Endodermal cell (in vitro differentiated cells): ENCODE measurements at regions not wholly inside any gene's neighbourhood (a gene's known extent, or its start where the extent isn't known, plus 50 kb on each side); places are given as distances from the start of the nearest gene placed in this dataset.

Experiments
- DNase-seq: peaks from one replicate; pipeline ENCODE4 v3.0.0-alpha.2; 2017
- H3K27ac ChIP-seq: 2 replicates; pipeline ENCODE4 v1.5.1; 2013; ENCODE audit warnings: mild to moderate bottlenecking, low read depth, low read length, moderate library complexity
- H3K27me3 ChIP-seq: 2 replicates; pipeline ENCODE4 v1.6.1; 2013; ENCODE audit warnings: mild to moderate bottlenecking, low read length, moderate library complexity; ENCODE audit not compliant: insufficient read depth, control insufficient read depth, poor library complexity, severe bottlenecking
- H3K36me3 ChIP-seq: 2 replicates; pipeline ENCODE4 v1.7.0; 2013; ENCODE audit warnings: mild to moderate bottlenecking, low read length, moderate library complexity; ENCODE audit not compliant: control insufficient read depth, insufficient read depth
- H3K4me1 ChIP-seq: one replicate; pipeline ENCODE4 v1.7.0; 2013; ENCODE audit warnings: low read length; ENCODE audit not compliant: control insufficient read depth, insufficient read depth
- H3K4me3 ChIP-seq: 2 replicates; pipeline ENCODE4 v1.5.1; 2013; ENCODE audit warnings: mild to moderate bottlenecking, low read length, moderate library complexity
- H3K9ac ChIP-seq: 2 replicates; pipeline ENCODE4 v1.6.1; 2013; ENCODE audit warnings: mild to moderate bottlenecking, low read length, moderate library complexity; ENCODE audit not compliant: poor library complexity, severe bottlenecking; ENCODE audit errors: extremely low read depth
- H3K9me3 ChIP-seq: 2 replicates; pipeline ENCODE4 v1.6.1; 2013; ENCODE audit warnings: mild to moderate bottlenecking, low read length, moderate library complexity; ENCODE audit not compliant: control insufficient read depth
- H3K27ac Mint-ChIP-seq: 2 replicates; pipeline ENCODE4 v1.8.0; 2020; ENCODE audit warnings: mixed read lengths
- H3K27me3 Mint-ChIP-seq: 2 replicates; pipeline ENCODE4 v1.8.0; 2021; ENCODE audit warnings: mild to moderate bottlenecking, mixed read lengths; ENCODE audit not compliant: insufficient read depth
- H3K36me3 Mint-ChIP-seq: 2 replicates; pipeline ENCODE4 v1.8.0; 2020; ENCODE audit warnings: low read depth, mixed read lengths
- H3K4me1 Mint-ChIP-seq: 2 replicates; pipeline ENCODE4 v1.8.0; 2020; ENCODE audit warnings: mixed read lengths
- H3K4me3 Mint-ChIP-seq: 2 replicates; pipeline ENCODE4 v1.8.0; 2020; ENCODE audit warnings: mild to moderate bottlenecking, moderate library complexity, mixed read lengths
- H3K9me3 Mint-ChIP-seq: 2 replicates; pipeline ENCODE4 v1.8.0; 2020; ENCODE audit warnings: mild to moderate bottlenecking, mixed read lengths
- WGBS, 2 experiments: methylation state at CpG; one replicate each; pipeline versions ENCODE4 v1.1.5 to v1.1.7; 2013; ENCODE audit warnings: missing lambda C conversion rate in 2 of 2, mixed read lengths in 1 of 2; ENCODE audit not compliant: insufficient coverage in 1 of 2, insufficient read length in 1 of 2; 5-methylcytosine and 5-hydroxymethylcytosine counted together
- TF ChIP-seq, protein P1 (sequence below): fragments of 200-600 bp; sonication (generic); conservative IDR thresholded peaks from 2 replicates; pipeline ENCODE4 v1.5.0; 2021; ENCODE audit warnings: antibody characterized with exemption, mild to moderate bottlenecking

- H3K4me1 ChIP-seq, result no peaks in the 10 kb centered on the region
- no peaks in the 10 kb centered on the region for H3K36me3 ChIP-seq
- 91 to 94% methylated on average over 7 to 9 of the region's 9 CpGs for WGBS, 2 experiments
- TF ChIP-seq, protein P1, sequence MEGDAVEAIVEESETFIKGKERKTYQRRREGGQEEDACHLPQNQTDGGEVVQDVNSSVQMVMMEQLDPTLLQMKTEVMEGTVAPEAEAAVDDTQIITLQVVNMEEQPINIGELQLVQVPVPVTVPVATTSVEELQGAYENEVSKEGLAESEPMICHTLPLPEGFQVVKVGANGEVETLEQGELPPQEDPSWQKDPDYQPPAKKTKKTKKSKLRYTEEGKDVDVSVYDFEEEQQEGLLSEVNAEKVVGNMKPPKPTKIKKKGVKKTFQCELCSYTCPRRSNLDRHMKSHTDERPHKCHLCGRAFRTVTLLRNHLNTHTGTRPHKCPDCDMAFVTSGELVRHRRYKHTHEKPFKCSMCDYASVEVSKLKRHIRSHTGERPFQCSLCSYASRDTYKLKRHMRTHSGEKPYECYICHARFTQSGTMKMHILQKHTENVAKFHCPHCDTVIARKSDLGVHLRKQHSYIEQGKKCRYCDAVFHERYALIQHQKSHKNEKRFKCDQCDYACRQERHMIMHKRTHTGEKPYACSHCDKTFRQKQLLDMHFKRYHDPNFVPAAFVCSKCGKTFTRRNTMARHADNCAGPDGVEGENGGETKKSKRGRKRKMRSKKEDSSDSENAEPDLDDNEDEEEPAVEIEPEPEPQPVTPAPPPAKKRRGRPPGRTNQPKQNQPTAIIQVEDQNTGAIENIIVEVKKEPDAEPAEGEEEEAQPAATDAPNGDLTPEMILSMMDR, result no peak
- Mint-ChIP-seq H3K27ac (no peak overlapping the region), H3K27me3 (peaks cover 21% of the 10 kb centered on the region), H3K36me3 (no peaks in the 10 kb centered on the region), H3K4me3 (no peak overlapping the region), H3K9me3 (no peaks in the 10 kb centered on the region), H3K4me1 (no peaks in the 10 kb centered on the region)
- H3K27me3 ChIP-seq, result no peaks in the 10 kb centered on the region
- H3K9ac ChIP-seq, result no peak overlapping the region
- DNase-seq, result no peak
- no peaks in the 10 kb centered on the region for H3K9me3 ChIP-seq
- no peak overlapping the region for H3K27ac ChIP-seq
- H3K4me3 ChIP-seq, result no peak overlapping the region
These were observed 197.3 kb upstream of the WSCD1 start for GRCh38 chr17:5872831-5873230.

- DNase-seq, result no peak
- Histone ChIP-seq H3K4me3 (no peak overlapping the region), H3K4me1 (no peaks in the 10 kb centered on the region), H3K36me3 (no peaks in the 10 kb centered on the region), H3K9me3 (no peaks in the 10 kb centered on the region), H3K9ac (no peak overlapping the region), H3K27ac (no peak overlapping the region), H3K27me3 (no peaks in the 10 kb centered on the region)
- Mint-ChIP-seq H3K27ac (no peak overlapping the region), H3K27me3 (peaks cover 21% of the 10 kb centered on the region), H3K4me3 (no peak overlapping the region), H3K9me3 (no peaks in the 10 kb centered on the region), H3K4me1 (no peaks in the 10 kb centered on the region), H3K36me3 (no peaks in the 10 kb centered on the region)
- TF ChIP-seq, protein P1, result no peak
- 92 to 100% methylated on average over 4 of the region's 4 CpGs for WGBS, 2 experiments
These were observed 196.4 kb upstream of the WSCD1 start for GRCh38 chr17:5873781-5874180.

DNA sequence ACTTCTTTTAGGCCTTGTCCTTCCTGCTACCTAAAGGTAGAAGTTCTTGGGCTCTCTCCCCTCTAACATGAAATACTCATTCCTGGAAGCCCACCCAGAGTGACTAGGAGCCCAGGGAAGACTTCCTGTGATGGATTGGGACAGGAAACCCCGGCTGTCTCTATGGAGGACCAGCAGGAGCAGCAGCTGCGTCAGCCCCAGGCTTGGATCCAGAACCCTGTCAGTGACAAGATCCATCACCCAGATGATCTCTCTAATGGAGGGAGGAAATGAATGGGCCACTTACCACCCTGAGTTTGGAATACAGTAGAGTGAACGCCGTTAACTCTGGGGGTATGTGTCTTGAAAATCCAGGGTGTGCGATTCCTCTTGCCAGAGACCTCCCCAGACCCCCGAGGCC is 195.7 kb upstream of the WSCD1 start:
- Histone ChIP-seq H3K9ac (no peak overlapping the region), H3K36me3 (no peaks in the 10 kb centered on the region), H3K27ac (no peak overlapping the region), H3K27me3 (no peaks in the 10 kb centered on the region), H3K4me1 (no peaks in the 10 kb centered on the region), H3K4me3 (no peak overlapping the region), H3K9me3 (no peaks in the 10 kb centered on the region)
- H3K27ac Mint-ChIP-seq, result no peak overlapping the region
- H3K9me3 Mint-ChIP-seq, result no peaks in the 10 kb centered on the region
- peaks cover 21% of the 10 kb centered on the region for H3K27me3 Mint-ChIP-seq
- WGBS, 2 experiments, result 96 to 97% methylated on average over 4 to 6 of the region's 6 CpGs
- H3K4me1 Mint-ChIP-seq, result no peaks in the 10 kb centered on the region
- no peaks in the 10 kb centered on the region for H3K36me3 Mint-ChIP-seq
- TF ChIP-seq, protein P1, result no peak
- H3K4me3 Mint-ChIP-seq, result no peak overlapping the region
- no peak for DNase-seq
